ENCODE measurements at regions not wholly inside any gene's neighbourhood (a gene's known extent, or its start where the extent isn't known, plus 50 kb on each side); places are given as distances from the start of the nearest gene placed in this dataset.

- DNase-seq: no peak
- Histone ChIP-seq H3K27me3 (ENCODE audit: control insufficient read depth in 3 of 3, insufficient read depth in 3 of 3, low read length in 2 of 3) (no peaks in the 10 kb centered on the region), H3K4me3 (no peak overlapping the region), H3K36me3 (ENCODE audit: control insufficient read depth in 4 of 4, insufficient read depth in 4 of 4, low read length in 4 of 4) (no peaks in the 10 kb centered on the region), H3K4me1 (ENCODE audit: control insufficient read depth in 5 of 5, insufficient read depth in 5 of 5, low read length in 5 of 5) (no peaks in the 10 kb centered on the region), H3K9me3 (ENCODE audit: control insufficient read depth in 4 of 4, insufficient read depth in 3 of 4, low read length in 3 of 4) (no peaks in the 10 kb centered on the region), H3K27ac (ENCODE audit: low read depth in 1 of 2, low read length in 1 of 2) (no peak overlapping the region), H3K9ac (ENCODE audit: insufficient read depth in 1 of 2, low read length in 2 of 2) (no peak overlapping the region)
- ATAC-seq (ENCODE audit: insufficient read depth, low FRiP score): no peak
- 56 to 61% methylated on average over 6 of the region's 6 CpGs for WGBS, 2 donors
- no peak for TF ChIP-seq CTCF (IDR thresholded peaks at IDR 0.05; ENCODE audit: control extremely low read depth, extremely low read depth)
Measured at GRCh38 chr9:82726424-82727276, 336.3 kb downstream of the RASEF start.

- Histone ChIP-seq H3K27ac (ENCODE audit: low read depth in 1 of 2, low read length in 1 of 2) (no peak overlapping the region), H3K9ac (ENCODE audit: insufficient read depth in 1 of 2, low read length in 2 of 2) (no peak overlapping the region), H3K9me3 (ENCODE audit: control insufficient read depth in 4 of 4, insufficient read depth in 3 of 4, low read length in 3 of 4) (no peaks in the 10 kb centered on the region), H3K4me3 (no peak overlapping the region), H3K27me3 (ENCODE audit: control insufficient read depth in 3 of 3, insufficient read depth in 3 of 3, low read length in 2 of 3) (no peaks in the 10 kb centered on the region), H3K36me3 (ENCODE audit: control insufficient read depth in 4 of 4, insufficient read depth in 4 of 4, low read length in 4 of 4) (no peaks in the 10 kb centered on the region), H3K4me1 (ENCODE audit: control insufficient read depth in 5 of 5, insufficient read depth in 5 of 5, low read length in 5 of 5) (peaks cover 0 to 7% (median 0%) of the 10 kb centered on the region in 5 donors)
- ATAC-seq (ENCODE audit: insufficient read depth, low FRiP score): no peak
- DNase-seq: no peak
- WGBS, 2 donors: 93 to 94% methylated on average over 6 of the region's 6 CpGs
- TF ChIP-seq CTCF (IDR thresholded peaks at IDR 0.05; ENCODE audit: control extremely low read depth, extremely low read depth): no peak
Measured at GRCh38 chr9:82729141-82729540, 333.8 kb downstream of the RASEF start.

DNA sequence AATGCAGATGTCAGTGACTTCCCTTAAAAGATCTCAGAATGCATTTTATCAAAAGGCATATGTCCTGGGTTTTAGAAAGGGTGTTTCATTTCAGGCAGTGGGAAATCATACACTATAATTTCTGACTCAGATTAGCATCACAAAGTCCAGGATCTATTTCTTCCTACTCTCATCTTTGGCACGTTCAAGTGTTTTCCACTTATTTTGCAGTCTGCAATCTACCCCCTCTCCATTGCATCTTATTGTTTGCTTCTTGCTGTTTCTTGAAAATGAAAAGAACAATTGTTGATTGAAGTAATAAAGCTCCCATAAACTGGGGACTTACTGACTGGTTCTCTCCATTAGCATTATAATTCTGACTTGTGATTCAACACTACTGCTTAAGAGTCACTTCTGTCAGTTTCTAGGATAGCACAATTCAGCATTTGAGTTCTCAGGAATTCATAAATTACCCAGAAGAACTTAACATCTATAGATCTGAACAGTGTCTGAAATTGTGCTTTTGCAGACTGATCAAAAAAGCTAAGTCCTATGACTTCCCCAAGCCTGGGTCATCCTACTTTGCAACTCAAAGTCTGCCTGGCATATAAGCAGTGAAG lies 332.9 kb downstream of the RASEF start:
- TF ChIP-seq CTCF (IDR thresholded peaks at IDR 0.05; ENCODE audit: control extremely low read depth, extremely low read depth): no peak
- no peak for ATAC-seq (ENCODE audit: insufficient read depth, low FRiP score)
- DNase-seq: no peak
- no peaks in the 10 kb centered on the region for H3K9me3 ChIP-seq (ENCODE audit: control insufficient read depth in 4 of 4, insufficient read depth in 3 of 4, low read length in 3 of 4)
- WGBS, 2 donors: 65 to 79% methylated on average over 1 of the region's 1 CpG
- H3K36me3 ChIP-seq (ENCODE audit: control insufficient read depth in 4 of 4, insufficient read depth in 4 of 4, low read length in 4 of 4): no peaks in the 10 kb centered on the region
- no peak overlapping the region for H3K27ac ChIP-seq (ENCODE audit: low read depth in 1 of 2, low read length in 1 of 2)
- no peak overlapping the region for H3K4me3 ChIP-seq
- peaks cover 0 to 7% (median 0%) of the 10 kb centered on the region in 5 donors for H3K4me1 ChIP-seq (ENCODE audit: control insufficient read depth in 5 of 5, insufficient read depth in 5 of 5, low read length in 5 of 5)
- no peak overlapping the region for H3K9ac ChIP-seq (ENCODE audit: insufficient read depth in 1 of 2, low read length in 2 of 2)
- no peaks in the 10 kb centered on the region for H3K27me3 ChIP-seq (ENCODE audit: control insufficient read depth in 3 of 3, insufficient read depth in 3 of 3, low read length in 2 of 3)

Measured in lung (tissue), 11 donors.